MM.1S (cell line): ENCODE measurements at regions not wholly inside any gene's neighbourhood (a gene's known extent, or its start where the extent isn't known, plus 50 kb on each side); places are given as distances from the start of the nearest gene placed in this dataset.

ENCODE experiments used
- DNase-seq: peaks from one replicate; pipeline ENCODE4 v3.0.0-alpha.2; 2015
- H2AFZ ChIP-seq: fragments of 300-600 bp; sonication (generic); 2 replicates; pipeline ENCODE4 v1.6.0; 2016; ENCODE audit warnings: antibody characterized with exemption, low read length
- H3F3A ChIP-seq: fragments of 300-600 bp; sonication (generic); 2 replicates; pipeline ENCODE4 v1.6.1; 2016; ENCODE audit warnings: mild to moderate bottlenecking, antibody characterized with exemption, low read length, moderate library complexity, mixed read lengths; ENCODE audit not compliant: insufficient read depth
- H3K27ac ChIP-seq: fragments of 300-600 bp; sonication (generic); 2 replicates; pipeline ENCODE4 v1.5.1; 2016; ENCODE audit warnings: mild to moderate bottlenecking, low read length
- H3K27me3 ChIP-seq: fragments of 300-600 bp; sonication (generic); replicated peaks from 2 replicates; pipeline ENCODE4 v1.6.0; 2016; ENCODE audit warnings: low read length; ENCODE audit not compliant: insufficient read depth
- H3K36me3 ChIP-seq: fragments of 300-600 bp; sonication (generic); replicated peaks from 2 replicates; pipeline ENCODE4 v1.6.1; 2016; ENCODE audit warnings: mild to moderate bottlenecking, low read length, mixed read lengths; ENCODE audit not compliant: insufficient read depth
- H3K4me1 ChIP-seq: fragments of 300-600 bp; sonication (generic); 2 replicates; pipeline ENCODE4 v1.6.1; 2016; ENCODE audit warnings: low read length, mixed read lengths
- H3K4me2 ChIP-seq: fragments of 300-600 bp; sonication (generic); 2 replicates; pipeline ENCODE4 v1.6.0; 2016; ENCODE audit warnings: low read depth, low read length
- H3K4me3 ChIP-seq: fragments of 300-600 bp; sonication (generic); 2 replicates; pipeline ENCODE4 v1.5.1; 2016; ENCODE audit warnings: low read length, mixed read lengths
- H3K79me2 ChIP-seq: fragments of 300-600 bp; sonication (generic); 2 replicates; pipeline ENCODE4 v1.6.1; 2016; ENCODE audit warnings: mixed run types, low read length, mixed read lengths
- H3K9ac ChIP-seq: fragments of 300-600 bp; sonication (generic); 2 replicates; pipeline ENCODE4 v1.6.1; 2016; ENCODE audit warnings: low read length, mixed read lengths
- H3K9me2 ChIP-seq: fragments of 300-600 bp; sonication (generic); replicated peaks from 2 replicates; pipeline ENCODE4 v1.6.1; 2016; ENCODE audit warnings: mild to moderate bottlenecking, low read length, mixed read lengths; ENCODE audit not compliant: insufficient read depth
- H3K9me3 ChIP-seq: fragments of 300-600 bp; sonication (generic); replicated peaks from 2 replicates; pipeline ENCODE4 v1.6.1; 2016; ENCODE audit warnings: mild to moderate bottlenecking, low read length, mixed read lengths; ENCODE audit not compliant: insufficient read depth
- H4K20me1 ChIP-seq: fragments of 300-600 bp; sonication (generic); 2 replicates; pipeline ENCODE4 v1.6.1; 2016; ENCODE audit warnings: mild to moderate bottlenecking, low read length, moderate library complexity, mixed read lengths; ENCODE audit not compliant: insufficient read depth
- EZH2 ChIP-seq: fragments of 300-600 bp; sonication (generic); optimal IDR thresholded peaks from 2 replicates; pipeline ENCODE3; 2017; ENCODE audit warnings: low read depth, mild to moderate bottlenecking, antibody characterized with exemption, low read length, mixed read lengths
- EZH2phosphoT487 ChIP-seq: fragments of 300-600 bp; sonication (generic); IDR thresholded peaks from 2 replicates; pipeline ENCODE4 v1.6.1; 2018; ENCODE audit warnings: antibody characterized with exemption, low read length
- TF ChIP-seq, protein P1 (sequence below): fragments of 300-600 bp; sonication (generic); IDR thresholded peaks from 2 replicates; pipeline ENCODE4 v1.5.1; 2016; ENCODE audit warnings: antibody characterized with exemption, low read length, mixed read lengths

- H3K4me3 ChIP-seq, result no peak overlapping the region
- TF ChIP-seq EZH2phosphoT487 (no peak), EZH2 (no peak)
- TF ChIP-seq, protein P1, sequence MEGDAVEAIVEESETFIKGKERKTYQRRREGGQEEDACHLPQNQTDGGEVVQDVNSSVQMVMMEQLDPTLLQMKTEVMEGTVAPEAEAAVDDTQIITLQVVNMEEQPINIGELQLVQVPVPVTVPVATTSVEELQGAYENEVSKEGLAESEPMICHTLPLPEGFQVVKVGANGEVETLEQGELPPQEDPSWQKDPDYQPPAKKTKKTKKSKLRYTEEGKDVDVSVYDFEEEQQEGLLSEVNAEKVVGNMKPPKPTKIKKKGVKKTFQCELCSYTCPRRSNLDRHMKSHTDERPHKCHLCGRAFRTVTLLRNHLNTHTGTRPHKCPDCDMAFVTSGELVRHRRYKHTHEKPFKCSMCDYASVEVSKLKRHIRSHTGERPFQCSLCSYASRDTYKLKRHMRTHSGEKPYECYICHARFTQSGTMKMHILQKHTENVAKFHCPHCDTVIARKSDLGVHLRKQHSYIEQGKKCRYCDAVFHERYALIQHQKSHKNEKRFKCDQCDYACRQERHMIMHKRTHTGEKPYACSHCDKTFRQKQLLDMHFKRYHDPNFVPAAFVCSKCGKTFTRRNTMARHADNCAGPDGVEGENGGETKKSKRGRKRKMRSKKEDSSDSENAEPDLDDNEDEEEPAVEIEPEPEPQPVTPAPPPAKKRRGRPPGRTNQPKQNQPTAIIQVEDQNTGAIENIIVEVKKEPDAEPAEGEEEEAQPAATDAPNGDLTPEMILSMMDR, result no peak
- H3K79me2 ChIP-seq, result no peaks in the 10 kb centered on the region
Observed at GRCh38 chr5:105945203-105945972, 1725.3 kb downstream of the EFNA5 start.

DNA sequence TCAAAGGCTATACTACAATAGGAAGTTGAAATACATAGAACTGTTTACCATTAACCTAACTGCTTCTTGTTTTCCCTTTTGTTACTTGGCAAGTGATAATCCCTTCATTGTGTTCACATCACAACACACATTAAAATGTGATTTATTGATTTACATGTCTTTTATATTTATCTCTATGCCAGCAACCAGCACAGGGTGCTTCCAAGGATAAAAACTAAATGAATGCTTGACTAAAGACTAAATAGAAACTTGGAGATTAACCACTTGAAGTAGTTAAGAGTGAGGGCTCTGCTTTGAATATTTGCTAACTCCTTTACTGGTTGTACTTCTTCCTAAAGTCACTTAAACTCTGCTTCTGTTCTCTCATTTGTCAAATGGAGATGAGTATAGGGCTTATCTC is 1730.6 kb downstream of the EFNA5 start:
- no peaks in the 10 kb centered on the region for H4K20me1 ChIP-seq
- no peak overlapping the region for H2AFZ ChIP-seq
- H3K4me3 ChIP-seq, result no peak overlapping the region
- no peak for DNase-seq
- no peaks in the 10 kb centered on the region for H3K9me2 ChIP-seq
- H3K9ac ChIP-seq, result no peak overlapping the region
- no peaks in the 10 kb centered on the region for H3K27me3 ChIP-seq
- no peaks in the 10 kb centered on the region for H3K4me1 ChIP-seq
- H3F3A ChIP-seq, result no peaks in the 10 kb centered on the region
- H3K36me3 ChIP-seq, result no peaks in the 10 kb centered on the region
- no peaks in the 10 kb centered on the region for H3K9me3 ChIP-seq
- no peaks in the 10 kb centered on the region for H3K79me2 ChIP-seq
- TF ChIP-seq, protein P1, result no peak
- TF ChIP-seq EZH2 (no peak), EZH2phosphoT487 (no peak)
- no peak overlapping the region for H3K4me2 ChIP-seq
- no peak overlapping the region for H3K27ac ChIP-seq

More at GRCh38 chr5:105945203-105945972, 1725.3 kb downstream of the EFNA5 start:
- H4K20me1 ChIP-seq, result no peaks in the 10 kb centered on the region
- H3K36me3 ChIP-seq, result no peaks in the 10 kb centered on the region
- no peaks in the 10 kb centered on the region for H3K9me2 ChIP-seq
- no peak overlapping the region for H2AFZ ChIP-seq
- no peaks in the 10 kb centered on the region for H3F3A ChIP-seq
- no peaks in the 10 kb centered on the region for H3K27me3 ChIP-seq
- H3K4me2 ChIP-seq, result no peak overlapping the region
- no peaks in the 10 kb centered on the region for H3K4me1 ChIP-seq
- no peak overlapping the region for H3K27ac ChIP-seq
- no peaks in the 10 kb centered on the region for H3K9me3 ChIP-seq
- H3K9ac ChIP-seq, result no peak overlapping the region
- DNase-seq, result no peak

GRCh38 chr5:105934171-105934570 is 1736.6 kb downstream of the EFNA5 start:
- H3K9me3 ChIP-seq, result no peaks in the 10 kb centered on the region
- no peak overlapping the region for H3K27ac ChIP-seq
- no peaks in the 10 kb centered on the region for H3F3A ChIP-seq
- DNase-seq, result no peak
- H4K20me1 ChIP-seq, result no peaks in the 10 kb centered on the region
- no peak overlapping the region for H3K4me3 ChIP-seq
- no peaks in the 10 kb centered on the region for H3K79me2 ChIP-seq
- no peaks in the 10 kb centered on the region for H3K4me1 ChIP-seq
- H3K4me2 ChIP-seq, result no peak overlapping the region
- H3K9ac ChIP-seq, result no peak overlapping the region
- no peaks in the 10 kb centered on the region for H3K36me3 ChIP-seq
- H3K27me3 ChIP-seq, result no peaks in the 10 kb centered on the region
- H2AFZ ChIP-seq, result no peak overlapping the region
- no peaks in the 10 kb centered on the region for H3K9me2 ChIP-seq
- TF ChIP-seq EZH2phosphoT487 (no peak), EZH2 (no peak)
- TF ChIP-seq, protein P1, result no peak
